ENCODE measurements at regions not wholly inside any gene's neighbourhood (a gene's known extent, or its start where the extent isn't known, plus 50 kb on each side); places are given as distances from the start of the nearest gene placed in this dataset.
"Not testable (repeated sequence)": the region's sequence is repeated elsewhere in the genome, so short reads cannot be mapped to it uniquely, and the experiment has no call there.

DNA sequence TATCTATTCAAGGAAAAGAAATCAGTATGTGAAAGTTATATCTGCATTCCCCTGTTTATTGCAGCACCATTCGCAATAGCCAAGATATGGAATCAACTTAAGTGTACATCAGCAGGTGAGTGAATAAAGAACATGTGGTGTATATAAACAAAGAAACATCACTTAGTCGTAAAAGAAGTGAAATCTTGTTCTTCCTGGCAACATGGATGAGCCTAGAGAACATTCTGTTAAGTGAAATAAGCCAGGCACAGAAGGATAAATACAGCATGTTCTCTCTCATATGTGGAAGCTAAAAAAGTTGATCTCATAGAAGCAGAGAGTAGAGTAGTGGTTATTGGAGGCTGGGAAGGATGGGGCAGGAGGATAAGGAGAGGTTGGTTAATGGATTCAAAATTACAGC, 287.9 kb upstream of the FERMT1 start:
- DNase-seq = no peak

DNA sequence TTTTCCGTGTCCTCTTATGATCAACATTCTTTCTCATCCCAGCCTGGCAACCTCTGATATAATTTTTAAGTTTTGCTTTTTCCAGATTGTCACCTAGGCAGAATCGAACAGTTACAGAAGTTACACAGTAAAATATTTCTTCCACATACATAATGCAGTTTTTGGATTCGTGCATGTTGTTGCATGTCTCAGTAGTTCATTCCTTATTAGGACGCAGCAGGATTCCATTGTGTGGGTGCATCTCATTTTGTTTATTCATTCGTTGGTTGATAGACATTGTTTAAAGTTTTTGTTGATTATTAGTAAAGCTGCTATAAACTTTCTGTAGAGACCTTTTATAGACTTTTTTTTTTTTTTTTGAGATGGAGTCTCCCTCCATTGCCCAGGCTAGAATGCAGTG, 284.3 kb upstream of the FERMT1 start:
- DNase-seq = no peak

DNA sequence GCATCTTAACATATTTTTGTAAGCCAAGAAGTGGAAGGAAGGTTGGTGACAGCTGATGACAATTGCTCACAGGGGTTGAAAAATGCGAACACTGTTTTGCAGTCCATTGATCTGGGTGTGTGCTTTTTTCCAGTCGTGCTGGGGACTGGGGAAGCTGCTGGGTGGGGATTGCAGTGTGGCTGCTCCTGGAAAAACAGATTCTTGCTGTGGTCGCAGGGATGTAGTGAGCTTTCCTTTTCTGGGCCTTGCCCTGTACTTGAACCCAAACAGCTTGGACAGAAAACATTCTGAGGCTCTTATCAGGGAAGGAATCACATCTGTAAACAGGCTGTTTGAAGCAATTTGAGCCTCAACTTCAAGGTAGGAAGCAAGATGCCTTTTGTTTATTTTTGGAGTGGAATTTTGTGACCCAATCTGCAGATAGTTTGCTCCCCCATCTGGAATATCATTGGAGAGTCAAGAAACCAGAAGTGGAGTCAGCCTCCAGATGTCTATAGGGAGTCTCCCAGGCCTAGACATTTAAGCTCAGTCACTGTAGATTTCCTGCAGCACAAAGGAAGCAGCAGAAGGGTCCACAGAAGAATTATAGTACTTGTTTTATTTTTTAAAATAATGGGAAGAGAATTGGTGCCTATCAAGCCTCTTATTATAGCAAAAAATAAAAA, 279.2 kb upstream of the FERMT1 start:
- DNase-seq = no peak

DNA sequence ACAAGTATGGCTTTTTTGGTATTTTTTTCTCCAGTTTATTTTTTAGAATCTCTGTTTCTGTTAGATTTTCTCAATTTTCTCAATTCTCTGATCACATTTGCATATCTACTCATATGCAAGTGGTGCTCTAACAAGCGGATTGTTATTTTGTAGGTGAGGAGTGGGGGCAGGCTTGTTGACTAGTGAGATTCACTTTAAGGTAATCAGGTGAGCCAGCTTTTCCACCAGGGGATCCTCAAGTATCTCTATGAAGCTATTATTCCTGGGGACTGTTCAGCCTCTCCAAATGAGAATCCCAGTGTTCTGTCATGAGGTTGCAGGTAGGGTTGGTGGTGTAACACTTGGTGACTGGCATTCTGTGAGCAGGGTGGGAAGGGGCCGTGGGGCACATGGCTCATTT, 274.3 kb upstream of the FERMT1 start:
- DNase-seq = no peak

DNA sequence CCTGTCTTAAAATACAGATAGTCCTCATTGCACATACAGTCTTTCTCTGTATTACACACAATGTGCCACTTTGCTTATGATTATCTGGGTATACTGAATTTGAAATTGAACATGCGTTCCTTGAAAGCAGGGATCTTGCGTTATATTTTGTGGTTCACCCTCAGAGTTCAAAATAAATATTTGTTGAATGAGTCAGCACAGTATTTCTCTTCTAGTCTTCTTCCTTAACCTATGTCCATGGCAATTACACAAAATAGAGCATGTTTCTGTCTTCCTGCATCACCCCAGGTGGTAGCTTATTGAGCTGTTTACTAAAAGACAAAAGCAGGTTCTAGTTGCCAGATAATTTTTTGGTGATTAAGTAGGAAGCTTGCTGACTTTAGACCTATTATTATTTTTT, 272.9 kb upstream of the FERMT1 start:
- no peak for DNase-seq

DNA sequence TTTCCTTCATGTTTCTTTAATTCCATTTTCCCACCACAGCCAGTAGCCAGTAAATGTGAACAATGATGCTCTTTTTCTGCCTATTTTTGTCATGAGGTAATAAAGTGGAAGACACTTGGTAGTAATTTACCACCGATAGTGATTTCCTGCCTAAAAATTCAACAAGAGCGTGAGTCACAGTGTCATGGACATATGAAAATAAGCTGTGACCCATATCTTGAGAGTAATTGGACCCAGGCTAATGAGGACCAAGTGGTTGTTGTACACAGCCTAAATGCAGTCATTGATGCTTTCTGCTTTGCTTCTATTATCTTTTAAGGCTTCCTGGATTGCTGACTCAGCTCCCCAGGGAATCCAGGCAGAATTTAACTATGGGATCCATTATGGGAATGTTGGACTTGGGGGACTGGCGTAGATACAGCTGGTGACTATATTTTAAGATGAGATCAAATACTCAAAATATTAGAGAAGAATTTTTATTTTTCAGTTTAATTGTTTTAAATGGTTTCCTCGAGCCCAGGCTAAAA, 265.9 kb upstream of the FERMT1 start:
- no peak for DNase-seq

DNA sequence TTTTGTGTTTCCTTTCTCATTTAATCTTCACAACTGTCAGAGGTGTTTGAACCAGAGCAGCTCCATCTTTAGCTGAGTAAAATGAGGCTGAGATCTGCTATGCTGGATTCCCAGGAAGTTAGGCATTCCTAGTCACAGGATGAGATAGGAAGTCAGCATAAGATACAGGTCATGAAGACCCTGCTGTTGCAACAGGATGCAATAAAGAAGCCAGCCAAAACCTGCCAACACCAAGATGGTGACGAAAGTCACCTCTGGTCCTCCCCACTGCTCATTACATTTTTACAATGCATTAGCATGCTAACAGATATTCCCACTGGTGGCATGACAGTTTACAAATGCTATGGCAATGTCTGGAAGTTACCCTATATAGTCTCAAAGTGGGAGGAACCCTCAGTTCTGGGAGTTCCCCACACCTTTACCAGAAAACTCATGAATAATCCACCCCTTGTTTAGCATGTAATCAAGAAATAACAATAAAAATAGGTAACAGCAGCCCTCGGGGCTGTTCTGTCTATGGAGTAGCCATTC, 262.2 kb upstream of the FERMT1 start:
- no peak for DNase-seq

DNA sequence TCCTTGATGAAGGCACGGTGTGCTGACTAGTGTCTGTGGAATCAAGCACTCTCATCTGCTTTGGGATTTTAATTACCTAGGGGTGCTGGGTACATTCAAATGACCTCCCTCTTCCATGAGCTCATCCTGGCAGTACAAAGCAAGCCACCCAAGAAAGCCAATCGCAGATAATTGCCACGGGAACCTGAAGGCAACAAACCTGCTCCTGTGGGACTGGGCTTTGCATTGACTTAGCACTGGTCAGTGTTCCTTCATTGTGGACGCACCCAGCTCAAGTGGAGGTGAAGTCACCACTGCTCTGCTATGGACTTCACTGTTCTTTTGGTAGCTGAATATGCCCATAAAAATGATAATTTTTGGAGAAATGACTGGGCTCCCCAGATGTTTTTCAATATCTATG, 261.6 kb upstream of the FERMT1 start:
- DNase-seq = peak; percentile 60

DNA sequence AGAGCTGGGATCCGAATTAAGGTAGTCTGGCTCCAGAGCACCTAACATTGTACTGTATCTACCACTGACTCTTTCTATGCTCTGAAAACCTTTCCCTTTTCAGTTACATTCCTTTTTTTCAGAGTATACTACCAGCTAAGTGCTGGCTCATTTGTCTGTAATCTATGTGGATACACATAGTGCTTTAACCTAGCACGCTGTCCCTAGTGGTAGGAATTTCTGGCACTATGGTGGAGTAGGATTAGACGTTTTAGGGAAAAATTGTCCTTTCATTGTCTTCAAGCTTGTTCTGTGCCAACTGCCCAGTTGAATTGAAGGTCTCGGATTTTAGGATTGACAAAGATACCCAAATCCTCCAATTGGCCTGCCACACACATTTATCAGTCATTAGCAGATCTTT, 259.1 kb upstream of the FERMT1 start:
- DNase-seq = peak; percentile 65

DNA sequence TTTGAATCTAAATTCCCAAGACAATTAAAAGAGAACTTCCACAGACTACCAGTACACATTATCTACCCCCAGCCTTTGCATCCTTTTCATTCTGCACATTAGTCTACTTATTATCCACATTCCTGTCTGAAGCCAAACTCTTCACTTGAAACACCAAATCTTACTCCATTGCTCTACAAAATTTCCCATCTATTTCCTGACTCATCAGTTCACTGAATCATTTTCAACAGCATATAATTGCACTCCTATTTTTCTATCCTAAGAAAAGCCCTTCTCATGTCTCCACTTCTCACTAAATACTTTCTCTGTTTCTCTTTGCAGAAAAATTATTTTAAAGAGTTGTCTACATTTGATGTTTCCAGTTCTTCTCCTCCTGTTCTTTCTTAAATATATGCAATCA, 239.4 kb upstream of the FERMT1 start:
- no peak for DNase-seq

DNA sequence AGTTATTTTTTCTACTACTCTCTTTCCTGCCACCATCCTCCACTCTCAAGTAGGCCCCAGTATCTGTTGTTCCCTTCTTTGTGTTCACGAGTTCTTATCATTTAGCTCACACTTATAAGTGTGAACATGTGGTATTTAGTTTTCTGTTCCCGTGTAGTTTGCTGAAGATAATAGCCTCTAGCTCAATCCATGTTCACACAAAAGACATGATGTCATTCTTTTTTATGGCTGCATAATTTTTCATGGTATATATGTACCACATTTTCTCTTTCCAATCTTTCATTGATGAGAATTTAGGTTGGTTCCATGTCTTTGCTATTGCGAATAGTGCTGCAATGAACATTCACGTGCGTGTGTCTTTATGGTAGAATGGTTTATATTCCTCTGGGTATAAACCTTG, 237.9 kb upstream of the FERMT1 start:
- DNase-seq = no peak

DNA sequence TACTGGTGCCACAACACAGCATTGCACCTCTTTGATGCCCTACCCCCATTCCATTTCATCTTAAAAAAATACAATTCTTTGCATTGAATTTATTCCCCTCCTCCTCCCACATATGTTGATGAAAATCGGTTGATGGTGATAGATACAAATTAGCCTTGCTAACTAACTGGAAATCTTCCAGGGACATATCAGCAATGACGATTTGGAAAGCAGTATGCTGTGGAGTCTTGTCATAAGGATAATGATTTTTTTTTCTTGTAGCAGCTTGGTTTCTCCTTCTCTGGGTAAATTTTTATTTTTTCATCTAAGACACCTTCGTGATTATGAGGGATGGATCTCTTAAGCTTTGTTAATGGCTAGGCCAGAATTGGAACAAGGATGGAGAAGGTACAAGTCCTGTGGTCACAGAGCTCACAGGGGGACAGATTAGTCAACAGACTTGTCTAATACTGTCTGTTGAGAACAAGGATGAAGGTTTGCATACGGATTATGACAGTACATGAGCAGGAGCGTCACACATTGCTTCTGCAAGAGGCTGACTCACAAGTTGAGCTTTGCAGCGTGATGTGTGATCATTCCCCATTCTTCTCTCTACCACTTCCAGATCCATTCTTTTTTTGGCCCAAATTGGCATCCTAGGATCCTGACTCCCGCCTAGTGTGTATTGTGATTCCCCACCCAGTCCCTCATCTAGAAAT, 233.1 kb upstream of the FERMT1 start:
- DNase-seq = no peak

DNA sequence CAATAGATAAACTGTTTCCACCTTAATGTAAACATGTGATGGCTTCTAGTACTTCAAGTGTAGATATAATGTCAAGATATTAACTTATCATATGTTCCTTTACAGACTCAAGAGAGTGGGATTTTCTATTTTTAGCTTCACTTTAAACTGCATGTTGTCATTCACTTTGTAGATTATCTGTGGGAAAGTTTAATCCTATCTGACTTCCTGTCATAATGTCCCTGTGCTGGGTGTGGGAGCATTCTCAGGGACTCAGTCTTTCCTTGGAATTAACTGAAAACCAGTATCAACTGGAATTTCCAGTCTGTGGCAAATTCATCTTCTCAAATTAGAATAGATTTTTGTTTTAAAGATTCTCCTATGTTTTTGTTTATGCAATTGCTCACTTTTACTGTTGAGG, 226.1 kb upstream of the FERMT1 start:
- no peak for DNase-seq

DNA sequence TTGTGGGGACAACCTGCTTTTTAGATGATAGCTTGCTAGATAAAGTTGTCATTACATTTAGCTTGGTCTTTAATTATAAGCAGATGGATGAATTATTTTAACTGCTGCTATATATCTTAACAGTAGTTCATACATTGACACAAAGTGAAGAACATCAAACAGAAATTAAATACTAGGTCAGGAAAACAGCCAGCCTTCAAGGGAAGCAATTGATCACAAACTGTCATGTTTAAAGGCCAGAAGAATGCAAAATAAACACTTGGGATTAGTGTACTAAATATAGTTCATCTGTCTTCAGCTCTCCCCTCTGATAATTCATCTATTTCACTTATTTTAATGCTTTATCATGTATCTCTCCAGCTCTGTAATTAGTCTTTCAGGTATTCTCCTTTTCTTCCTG, 225.1 kb upstream of the FERMT1 start:
- DNase-seq = no peak

DNA sequence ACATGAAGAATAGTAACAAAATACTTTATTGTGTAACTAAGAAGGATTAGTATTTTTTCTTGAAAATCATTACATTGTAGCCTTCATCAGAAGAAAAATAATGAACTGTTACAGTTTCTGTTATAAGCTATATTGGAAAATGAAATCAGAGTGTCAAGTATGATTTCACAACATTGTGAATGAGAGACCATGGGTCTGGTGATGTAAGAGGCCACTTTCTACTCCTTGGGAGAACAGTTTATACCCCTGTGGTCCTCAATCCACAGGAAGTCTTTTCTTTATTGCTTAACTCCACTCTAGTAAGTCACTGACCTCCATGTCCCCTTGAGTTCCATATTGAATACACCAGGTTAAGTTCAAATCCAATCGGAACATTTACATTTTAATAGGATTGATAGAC, 218.7 kb upstream of the FERMT1 start:
- DNase-seq = no peak

DNA sequence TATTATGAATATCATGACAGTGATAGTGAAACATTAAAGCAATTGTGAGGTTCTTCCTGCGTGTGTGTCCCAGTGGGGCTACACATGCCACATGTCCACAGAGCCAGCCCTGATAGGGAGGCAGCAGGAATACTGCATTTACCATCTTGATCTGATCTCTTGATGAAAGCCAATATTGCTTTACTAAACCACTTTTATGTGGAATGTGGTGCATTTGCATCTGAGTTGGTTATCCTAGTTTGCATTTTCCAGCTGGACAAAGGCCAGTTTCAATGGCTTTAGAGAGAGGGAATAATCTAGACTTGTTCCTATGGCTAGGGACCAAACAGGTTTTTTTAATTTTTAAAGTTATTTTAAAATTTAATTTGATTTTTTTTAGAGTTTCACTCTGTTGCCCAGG, 216.3 kb upstream of the FERMT1 start:
- DNase-seq = no peak

DNA sequence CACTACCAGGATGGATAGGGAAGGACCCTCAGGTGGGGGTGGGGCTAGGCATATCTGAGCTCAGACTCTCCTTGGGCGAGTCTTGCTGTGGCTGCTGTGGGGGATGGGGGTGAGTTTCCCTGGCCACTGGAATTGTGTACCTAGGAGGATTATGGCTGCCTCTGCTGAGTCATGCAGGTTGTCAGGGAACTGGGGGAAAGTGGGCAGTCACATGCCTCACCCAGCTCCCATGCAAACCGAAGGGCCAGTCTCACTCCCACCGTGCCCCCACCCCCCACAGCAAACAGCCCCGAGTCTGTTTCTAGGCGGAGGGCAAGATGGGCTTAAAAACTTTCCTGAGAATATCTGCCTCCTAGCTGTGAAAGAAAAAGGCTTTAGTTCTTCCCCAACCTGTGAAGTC, 210.3 kb upstream of the FERMT1 start:
- no peak for DNase-seq

DNA sequence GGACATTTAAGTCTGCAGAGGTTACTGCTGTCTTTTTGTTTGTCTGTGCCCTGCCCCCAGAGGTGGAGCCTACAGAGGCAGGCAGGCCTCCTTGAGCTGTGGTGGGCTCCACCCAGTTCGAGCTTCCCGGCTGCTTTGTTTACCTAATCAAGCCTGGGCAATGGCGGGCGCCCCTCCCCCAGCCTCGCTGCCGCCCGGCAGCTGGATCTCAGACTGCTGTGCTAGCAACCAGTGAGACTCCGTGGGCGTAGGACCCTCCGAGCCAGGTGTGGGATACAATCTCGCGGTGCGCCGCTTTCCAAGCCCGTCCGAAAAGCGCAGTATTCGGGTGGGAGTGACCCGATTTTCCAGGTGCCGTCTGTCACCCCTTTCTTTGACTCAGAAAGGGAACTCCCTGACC, 198.4 kb upstream of the FERMT1 start:
- not testable (repeated sequence) for DNase-seq

DNA sequence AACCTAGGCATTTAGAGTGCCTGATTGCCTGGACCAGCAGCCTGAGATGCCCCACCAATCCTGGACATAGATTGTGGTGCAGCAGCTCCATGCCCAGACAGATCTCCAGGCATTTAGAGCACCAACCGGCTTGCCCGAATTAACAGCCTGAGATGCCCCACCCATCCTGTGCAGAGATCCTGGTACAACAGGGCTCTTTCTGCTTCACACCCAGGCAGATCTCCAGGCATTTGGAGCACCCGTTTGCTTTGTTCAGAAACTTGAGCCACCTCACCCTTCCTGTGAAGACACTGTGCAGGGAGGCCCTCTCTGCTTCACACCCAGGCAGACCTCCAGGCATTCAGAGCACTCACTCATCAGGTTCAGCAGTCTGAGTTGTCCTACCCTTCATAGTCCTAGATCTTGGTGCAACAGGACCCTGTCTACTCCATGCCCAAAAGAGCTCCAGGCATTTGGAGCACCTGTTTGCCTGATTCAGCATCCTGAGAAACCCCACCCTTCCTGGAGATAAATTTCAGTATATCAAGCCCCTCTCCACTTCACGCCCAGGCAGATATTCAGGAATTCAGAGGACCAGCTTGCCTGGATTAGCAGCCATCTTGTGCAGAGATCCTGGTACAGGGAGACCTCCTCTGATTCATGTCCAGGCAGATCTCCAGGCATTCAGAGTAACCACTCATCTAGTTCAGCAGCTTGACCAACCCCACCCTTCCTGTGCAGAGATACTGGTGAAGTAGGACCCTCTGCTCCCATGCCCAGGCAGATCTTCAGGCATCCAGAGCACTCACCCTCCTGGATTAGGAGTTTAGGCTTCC, 189.2 kb upstream of the FERMT1 start:
- DNase-seq = no peak

DNA sequence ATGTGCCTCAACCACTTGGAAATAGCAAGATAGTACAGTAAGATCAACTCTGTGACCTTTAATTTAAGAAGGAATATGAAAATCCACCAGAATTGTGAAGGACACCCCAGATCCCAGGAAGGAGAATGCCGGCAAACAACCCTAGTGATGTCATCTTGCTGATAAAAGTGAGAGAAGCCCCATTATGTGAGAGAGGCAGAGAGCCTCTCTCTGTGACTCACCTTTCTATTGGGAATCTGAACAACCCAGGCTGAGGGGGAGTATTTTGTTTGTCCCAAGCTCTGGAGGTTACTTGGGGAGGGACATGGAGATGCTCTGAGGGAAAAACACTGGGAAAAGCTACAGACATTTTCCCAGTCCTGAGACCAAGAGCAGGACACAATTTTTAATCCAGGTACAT, 188.3 kb upstream of the FERMT1 start:
- DNase-seq = no peak

DNA sequence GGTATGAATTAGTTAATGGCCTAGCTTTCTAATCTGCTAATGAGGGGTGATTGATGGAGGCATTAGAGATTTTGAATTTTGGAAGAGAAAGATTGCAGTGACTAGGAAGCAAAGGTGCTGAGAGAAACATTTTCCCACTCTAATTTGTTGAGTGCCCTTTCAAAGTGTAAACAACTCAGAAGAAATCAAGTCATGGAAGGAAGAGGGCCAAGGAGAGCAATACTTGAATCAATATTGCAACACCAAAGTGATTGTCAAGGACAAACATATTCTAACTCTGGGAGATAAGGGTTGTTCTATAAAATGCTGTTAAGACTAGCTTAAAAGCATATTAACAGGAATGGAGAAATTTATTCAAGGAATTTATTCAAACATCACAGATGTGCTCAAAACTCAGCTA, 182.7 kb upstream of the FERMT1 start:
- no peak for DNase-seq

DNA sequence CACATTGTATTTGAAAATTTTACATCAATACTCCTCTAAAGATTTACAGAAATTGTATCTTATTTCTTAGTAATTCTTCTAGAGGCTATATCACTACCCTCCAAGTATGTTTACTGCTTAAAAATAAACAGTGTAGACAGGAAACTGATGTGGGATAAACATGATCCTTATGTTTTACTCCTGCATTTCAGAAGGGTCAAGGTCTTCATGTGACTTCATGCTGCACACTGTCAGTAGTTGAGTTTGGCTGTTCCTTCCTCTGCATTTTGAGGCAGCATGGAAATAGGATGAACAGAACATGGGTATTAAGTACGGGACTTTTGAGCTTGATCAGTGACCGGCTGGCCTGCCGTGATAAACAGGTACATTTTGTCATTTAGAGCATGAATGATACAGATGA, 179.2 kb upstream of the FERMT1 start:
- no peak for DNase-seq

DNA sequence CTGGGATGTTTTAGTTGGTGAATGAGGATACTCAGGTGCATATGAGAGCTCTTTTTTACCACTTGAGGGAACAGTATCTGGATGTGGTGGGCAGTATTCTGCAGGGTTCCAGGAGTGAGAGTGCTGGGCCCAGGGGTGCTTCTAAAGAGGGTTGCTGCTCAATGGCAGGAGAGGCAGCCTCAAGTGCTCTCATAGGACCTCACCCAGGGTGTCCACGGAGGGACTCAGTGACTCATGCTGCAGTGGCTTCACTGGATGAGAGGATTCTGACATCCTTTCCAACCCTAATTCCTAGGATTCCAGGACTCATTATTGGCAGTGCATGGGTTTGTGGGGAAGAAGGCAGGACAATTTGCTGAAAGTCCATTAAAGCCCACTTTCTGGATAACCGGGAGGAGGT, 176.6 kb upstream of the FERMT1 start:
- DNase-seq = peak; percentile 66

DNA sequence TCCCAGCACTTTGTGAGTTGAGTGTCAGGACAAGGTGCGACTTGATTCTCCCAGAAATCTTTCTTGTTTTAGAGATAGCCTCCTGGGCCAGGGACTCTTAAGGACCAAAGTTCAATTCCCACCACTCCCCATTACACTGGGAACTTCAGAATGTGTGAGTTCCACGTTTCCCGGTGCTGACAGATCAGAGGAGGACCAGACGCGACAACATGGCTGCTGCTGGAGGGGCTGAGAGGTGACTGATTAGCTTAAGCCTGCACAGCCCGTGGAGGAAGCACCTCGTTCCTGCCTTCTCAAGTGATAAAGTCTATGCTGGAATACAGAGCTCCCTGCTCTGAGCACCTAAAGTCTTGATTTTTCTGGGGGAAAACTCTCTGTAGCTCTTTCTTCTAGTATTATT, 175.2 kb upstream of the FERMT1 start:
- DNase-seq = no peak

Measured in islet precursor cell (in vitro differentiated cells).